ENCODE measurements at regions not wholly inside any gene's neighbourhood (a gene's known extent, or its start where the extent isn't known, plus 50 kb on each side); places are given as distances from the start of the nearest gene placed in this dataset.
"Not testable (repeated sequence)": the region's sequence is repeated elsewhere in the genome, so short reads cannot be mapped to it uniquely, and the experiment has no call there.

- no peak for DNase-seq
Measured at GRCh38 chr15:93413745-93414144, 324.7 kb upstream of the RGMA start.

- no peak for DNase-seq
Measured at GRCh38 chr15:93399121-93399520, 310.1 kb upstream of the RGMA start.

- DNase-seq = no peak
Measured at GRCh38 chr15:93389211-93389610, 300.2 kb upstream of the RGMA start.

- DNase-seq = no peak
Measured at GRCh38 chr15:93384886-93385285, 295.9 kb upstream of the RGMA start.

GRCh38 chr15:93382200-93382820 is 293.3 kb upstream of the RGMA start:
- no peak for DNase-seq

- DNase-seq = no peak
Measured at GRCh38 chr15:93378558-93378957, 289.5 kb upstream of the RGMA start.

GRCh38 chr15:93372865-93373223 is 283.8 kb upstream of the RGMA start:
- no peak for DNase-seq

- no peak for DNase-seq
Measured at GRCh38 chr15:93372208-93372864, 283.3 kb upstream of the RGMA start.

- DNase-seq = no peak
Measured at GRCh38 chr15:93366387-93367100, 277.5 kb upstream of the RGMA start.

- no peak for DNase-seq
Measured at GRCh38 chr15:93362821-93363220, 273.8 kb upstream of the RGMA start.

- no peak for DNase-seq
Measured at GRCh38 chr15:93362203-93362602, 273.2 kb upstream of the RGMA start.

- DNase-seq = no peak
Measured at GRCh38 chr15:93361703-93362102, 272.7 kb upstream of the RGMA start.

- DNase-seq = no peak
Measured at GRCh38 chr15:93360976-93361375, 272.0 kb upstream of the RGMA start.

GRCh38 chr15:93360318-93360717 is 271.3 kb upstream of the RGMA start:
- no peak for DNase-seq

GRCh38 chr15:93359425-93360131 is 270.6 kb upstream of the RGMA start:
- DNase-seq = peak; percentile 46

- DNase-seq = no peak
Measured at GRCh38 chr15:93359060-93359408, 270.0 kb upstream of the RGMA start.

- DNase-seq = peak; percentile 26
Measured at GRCh38 chr15:93358166-93359059, 269.4 kb upstream of the RGMA start.

GRCh38 chr15:93348711-93349545 is 259.9 kb upstream of the RGMA start:
- DNase-seq = no peak

- DNase-seq = no peak
Measured at GRCh38 chr15:93347986-93348385, 259.0 kb upstream of the RGMA start.

GRCh38 chr15:93345981-93346380 is 257.0 kb upstream of the RGMA start:
- no peak for DNase-seq

GRCh38 chr15:93343402-93343801 is 254.4 kb upstream of the RGMA start:
- DNase-seq = not testable (repeated sequence)

GRCh38 chr15:93341164-93341563 is 252.2 kb upstream of the RGMA start:
- no peak for DNase-seq
